ENCODE measurements at regions not wholly inside any gene's neighbourhood (a gene's known extent, or its start where the extent isn't known, plus 50 kb on each side); places are given as distances from the start of the nearest gene placed in this dataset.

GRCh38 chr12:116408489-116409250 lies 131.2 kb upstream of the MED13L start:
- Histone ChIP-seq H3K9me3 (ENCODE audit: control insufficient read depth, insufficient read depth, low read length) (no peaks in the 10 kb centered on the region), H3K4me3 (ENCODE audit: low read depth, low read length) (no peak overlapping the region), H3K27me3 (ENCODE audit: control insufficient read depth, insufficient read depth, low read length) (no peaks in the 10 kb centered on the region), H3K27ac (ENCODE audit: low read depth, low read length) (no peak overlapping the region)
- no peak for DNase-seq (ENCODE audit: low read depth, low spot score)
- ChIA-PET POLR2A (no interaction called here), CTCF (interaction anchor here (0.6 kb wide), 1 partner anchor 12 kb away, joined by 3 read pairs; no protein-coding TSS in a partner anchor)
- TF ChIP-seq, protein P1, sequence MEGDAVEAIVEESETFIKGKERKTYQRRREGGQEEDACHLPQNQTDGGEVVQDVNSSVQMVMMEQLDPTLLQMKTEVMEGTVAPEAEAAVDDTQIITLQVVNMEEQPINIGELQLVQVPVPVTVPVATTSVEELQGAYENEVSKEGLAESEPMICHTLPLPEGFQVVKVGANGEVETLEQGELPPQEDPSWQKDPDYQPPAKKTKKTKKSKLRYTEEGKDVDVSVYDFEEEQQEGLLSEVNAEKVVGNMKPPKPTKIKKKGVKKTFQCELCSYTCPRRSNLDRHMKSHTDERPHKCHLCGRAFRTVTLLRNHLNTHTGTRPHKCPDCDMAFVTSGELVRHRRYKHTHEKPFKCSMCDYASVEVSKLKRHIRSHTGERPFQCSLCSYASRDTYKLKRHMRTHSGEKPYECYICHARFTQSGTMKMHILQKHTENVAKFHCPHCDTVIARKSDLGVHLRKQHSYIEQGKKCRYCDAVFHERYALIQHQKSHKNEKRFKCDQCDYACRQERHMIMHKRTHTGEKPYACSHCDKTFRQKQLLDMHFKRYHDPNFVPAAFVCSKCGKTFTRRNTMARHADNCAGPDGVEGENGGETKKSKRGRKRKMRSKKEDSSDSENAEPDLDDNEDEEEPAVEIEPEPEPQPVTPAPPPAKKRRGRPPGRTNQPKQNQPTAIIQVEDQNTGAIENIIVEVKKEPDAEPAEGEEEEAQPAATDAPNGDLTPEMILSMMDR (IDR thresholded peaks at IDR 0.05; ENCODE audit: low read depth, low read length): no peak

DNA sequence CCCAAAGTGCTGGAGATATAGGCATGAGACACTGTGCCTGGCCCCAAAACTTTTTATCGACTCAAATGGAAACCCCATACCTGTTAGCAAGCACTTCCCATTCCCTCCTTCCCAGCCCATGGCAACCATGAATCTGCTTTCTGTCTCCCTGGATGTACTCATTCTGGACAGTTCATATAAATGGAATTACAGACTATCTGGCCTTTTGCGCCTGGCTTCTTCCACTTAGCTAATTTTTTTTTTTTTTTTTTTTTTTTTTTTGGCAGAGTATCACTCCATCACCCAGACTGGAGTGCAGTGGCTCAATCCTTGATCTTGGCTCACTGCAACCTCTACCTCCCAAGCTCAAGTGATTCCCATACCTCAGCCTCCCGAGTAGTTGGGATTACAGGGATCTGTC lies 134.5 kb upstream of the MED13L start:
- no peaks in the 10 kb centered on the region for H3K27me3 ChIP-seq (ENCODE audit: control insufficient read depth, insufficient read depth, low read length)
- no peak overlapping the region for H3K27ac ChIP-seq (ENCODE audit: low read depth, low read length)
- no peak for DNase-seq (ENCODE audit: low read depth, low spot score)
- ChIA-PET CTCF (interaction anchor here (0.7 kb wide), 1 partner anchor 189 kb away, joined by 4 read pairs; no protein-coding TSS in a partner anchor), POLR2A (no interaction called here)
- TF ChIP-seq, protein P1 (IDR thresholded peaks at IDR 0.05; ENCODE audit: low read depth, low read length): no peak
- no peaks in the 10 kb centered on the region for H3K9me3 ChIP-seq (ENCODE audit: control insufficient read depth, insufficient read depth, low read length)
- H3K4me3 ChIP-seq (ENCODE audit: low read depth, low read length): no peak overlapping the region

DNA sequence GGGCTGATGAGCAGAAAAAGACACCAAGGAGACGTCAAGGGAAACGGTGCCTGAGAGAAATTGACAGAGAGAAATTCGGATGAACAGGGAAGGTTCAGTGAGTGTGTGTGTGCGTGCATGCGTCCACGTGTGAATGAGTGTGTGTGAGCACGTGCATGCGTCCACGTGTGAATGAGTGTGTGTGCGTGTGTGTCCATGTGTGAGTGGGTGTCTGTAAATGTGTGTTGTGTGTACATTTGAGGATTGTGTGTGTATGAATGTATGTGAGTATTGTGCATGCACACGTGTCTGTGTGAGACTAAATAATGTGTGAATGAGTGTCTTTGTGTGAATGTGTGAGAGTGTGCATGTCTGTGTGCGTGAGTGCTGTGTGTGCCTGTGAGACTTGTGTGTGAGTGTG lies 137.4 kb upstream of the MED13L start:
- TF ChIP-seq, protein P1 (IDR thresholded peaks at IDR 0.05; ENCODE audit: low read depth, low read length): no peak
- no peak for DNase-seq (ENCODE audit: low read depth, low spot score)

DNA sequence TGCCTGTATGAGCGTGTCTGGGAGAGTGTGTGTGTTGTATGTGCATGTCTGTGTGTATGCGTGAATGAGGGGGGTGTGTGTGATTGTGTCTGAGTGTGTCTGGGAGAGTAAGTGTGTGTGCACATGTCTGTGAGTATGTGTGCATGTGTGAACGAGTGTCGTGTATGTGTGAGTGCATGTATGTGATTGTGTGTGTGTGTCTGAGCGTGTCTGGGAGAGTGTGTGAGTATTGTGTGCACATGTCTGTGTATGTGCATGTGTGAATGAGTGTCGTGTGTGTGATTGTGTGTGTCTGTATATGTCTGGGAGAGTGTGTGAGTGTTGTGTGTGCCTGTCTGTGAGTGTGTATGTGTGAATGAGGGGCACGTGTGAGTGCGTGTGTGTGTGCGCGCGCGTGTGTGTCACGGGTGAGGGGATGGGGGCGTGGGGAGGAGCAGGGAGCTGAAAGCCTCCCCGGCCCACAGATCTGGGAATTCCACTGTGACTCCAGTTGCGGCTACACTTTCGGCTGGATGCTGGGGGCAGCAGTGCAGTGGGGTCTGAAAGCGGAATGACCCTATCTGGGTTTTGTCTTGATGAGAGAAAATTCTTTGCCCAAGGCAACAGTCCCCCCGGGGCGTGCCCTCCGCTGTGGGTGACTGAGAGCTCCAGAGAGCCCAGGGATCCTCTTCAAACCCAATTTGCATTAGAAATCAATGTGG lies 138.1 kb upstream of the MED13L start:
- no peak overlapping the region for H3K27ac ChIP-seq (ENCODE audit: low read depth, low read length)
- H3K9me3 ChIP-seq (ENCODE audit: control insufficient read depth, insufficient read depth, low read length): no peaks in the 10 kb centered on the region
- TF ChIP-seq, protein P1 (IDR thresholded peaks at IDR 0.05; ENCODE audit: low read depth, low read length): no peak
- POLR2A ChIA-PET: no interaction called here
- DNase-seq (ENCODE audit: low read depth, low spot score): no peak
- H3K4me3 ChIP-seq (ENCODE audit: low read depth, low read length): no peak overlapping the region
- no peaks in the 10 kb centered on the region for H3K27me3 ChIP-seq (ENCODE audit: control insufficient read depth, insufficient read depth, low read length)
- CTCF ChIA-PET: no interaction called here

More for the DNA sequence above, 137.4 kb upstream of the MED13L start:
- POLR2A ChIA-PET: no interaction called here
- CTCF ChIA-PET: no interaction called here
- Histone ChIP-seq H3K27me3 (ENCODE audit: control insufficient read depth, insufficient read depth, low read length) (no peaks in the 10 kb centered on the region), H3K27ac (ENCODE audit: low read depth, low read length) (no peak overlapping the region), H3K4me3 (ENCODE audit: low read depth, low read length) (no peak overlapping the region), H3K9me3 (ENCODE audit: control insufficient read depth, insufficient read depth, low read length) (no peaks in the 10 kb centered on the region)

- TF ChIP-seq, protein P1 (IDR thresholded peaks at IDR 0.05; ENCODE audit: low read depth, low read length): no peak
- POLR2A ChIA-PET: no interaction called here
- no peaks in the 10 kb centered on the region for H3K9me3 ChIP-seq (ENCODE audit: control insufficient read depth, insufficient read depth, low read length)
- H3K4me3 ChIP-seq (ENCODE audit: low read depth, low read length): no peak overlapping the region
- CTCF ChIA-PET: no interaction called here
- DNase-seq (ENCODE audit: low read depth, low spot score): no peak
- no peak overlapping the region for H3K27ac ChIP-seq (ENCODE audit: low read depth, low read length)
- no peaks in the 10 kb centered on the region for H3K27me3 ChIP-seq (ENCODE audit: control insufficient read depth, insufficient read depth, low read length)
These were observed 138.7 kb upstream of the MED13L start for GRCh38 chr12:116416166-116416565.

Measured in AG04450 (cell line).